Skeletal muscle satellite cell (primary cell): ENCODE measurements at regions not wholly inside any gene's neighbourhood (a gene's known extent, or its start where the extent isn't known, plus 50 kb on each side); places are given as distances from the start of the nearest gene placed in this dataset.

Experiments used
- H3K27me3 ChIP-seq: 2 replicates; pipeline ENCODE4 v1.7.0; 2013; ENCODE audit warnings: low read length; ENCODE audit not compliant: control insufficient read depth, insufficient read depth
- H3K36me3 ChIP-seq: 2 replicates; pipeline ENCODE4 v1.7.0; 2013; ENCODE audit warnings: mild to moderate bottlenecking, control low read depth, low read length; ENCODE audit not compliant: insufficient read depth
- H3K4me1 ChIP-seq: 2 replicates; pipeline ENCODE4 v1.7.0; 2013; ENCODE audit warnings: low read length; ENCODE audit not compliant: control insufficient read depth, insufficient read depth
- H3K4me2 ChIP-seq: 2 replicates; pipeline ENCODE4 v1.7.0; 2013; ENCODE audit warnings: mild to moderate bottlenecking, low read length
- H3K4me3 ChIP-seq: 2 replicates; pipeline ENCODE4 v1.7.0; 2013; ENCODE audit warnings: low read length
- H3K9ac ChIP-seq: 2 replicates; pipeline ENCODE4 v1.7.0; 2013; ENCODE audit warnings: mild to moderate bottlenecking, low read depth, low read length, moderate library complexity
- H3K9me3 ChIP-seq: replicated peaks from 2 replicates; pipeline ENCODE4 v1.7.0; 2013; ENCODE audit warnings: mild to moderate bottlenecking, control low read depth, low read length

DNA sequence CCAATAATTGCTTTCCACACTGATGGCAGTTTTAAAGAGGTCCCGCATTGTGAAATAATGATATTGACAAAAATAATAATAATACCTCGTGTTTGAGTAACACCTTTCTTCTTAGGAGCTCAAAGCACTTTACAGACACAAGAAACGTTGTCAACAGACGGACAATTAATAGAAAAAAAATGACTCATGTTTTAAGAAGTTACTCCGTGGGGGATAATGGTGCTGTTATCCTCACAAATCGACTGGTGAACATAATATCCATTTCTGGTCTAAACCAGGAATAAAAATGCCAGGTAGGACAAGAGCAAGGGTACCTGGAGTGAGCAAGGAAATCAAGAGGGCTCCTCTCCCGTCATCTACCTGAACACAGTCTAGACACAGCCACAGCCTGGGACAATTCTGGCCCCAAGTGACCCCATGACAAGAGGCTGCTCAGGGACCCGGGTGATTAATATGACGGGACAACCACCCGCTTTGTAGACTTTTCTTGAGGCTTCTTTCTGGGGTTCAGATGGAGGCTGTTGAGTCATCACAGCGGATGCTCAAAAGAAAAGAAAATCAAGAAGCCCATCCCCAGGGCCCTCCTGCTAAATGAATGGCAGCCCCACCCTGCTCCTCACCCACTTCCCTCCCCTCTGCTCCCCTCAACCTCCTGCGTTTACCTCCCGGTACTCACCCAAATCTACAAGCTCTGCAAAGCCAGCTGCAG lies 146.2 kb upstream of the IRF2BP2 start:
- H3K27me3 ChIP-seq = no peaks in the 10 kb centered on the region
- H3K9ac ChIP-seq = peak overlapping the region; percentile 54

GRCh38 chr1:234755449-234755863 lies 145.5 kb upstream of the IRF2BP2 start:
- no peak overlapping the region for H3K4me3 ChIP-seq
- H3K9ac ChIP-seq = peak overlapping the region; percentile 54
- peaks cover 23% of the 10 kb centered on the region for H3K4me1 ChIP-seq

More for the DNA sequence above, 146.2 kb upstream of the IRF2BP2 start:
- H3K4me2 ChIP-seq = peak overlapping the region; percentile 29
- H3K4me3 ChIP-seq = no peak overlapping the region
- H3K4me1 ChIP-seq = peaks cover 24% of the 10 kb centered on the region
- H3K9me3 ChIP-seq = no peaks in the 10 kb centered on the region
- H3K36me3 ChIP-seq = no peaks in the 10 kb centered on the region

GRCh38 chr1:234753979-234754378 lies 144.0 kb upstream of the IRF2BP2 start:
- H3K27me3 ChIP-seq = no peaks in the 10 kb centered on the region
- no peak overlapping the region for H3K4me3 ChIP-seq
- H3K36me3 ChIP-seq = no peaks in the 10 kb centered on the region
- H3K9me3 ChIP-seq = no peaks in the 10 kb centered on the region
- no peak overlapping the region for H3K4me2 ChIP-seq
- H3K4me1 ChIP-seq = peaks cover 21% of the 10 kb centered on the region
- no peak overlapping the region for H3K9ac ChIP-seq

More at GRCh38 chr1:234755449-234755863, 145.5 kb upstream of the IRF2BP2 start:
- Histone ChIP-seq H3K9me3 (no peaks in the 10 kb centered on the region), H3K27me3 (no peaks in the 10 kb centered on the region), H3K4me2 (peak overlapping the region; percentile 29), H3K36me3 (no peaks in the 10 kb centered on the region)

GRCh38 chr1:234752927-234753326 lies 142.9 kb upstream of the IRF2BP2 start:
- Histone ChIP-seq H3K27me3 (no peaks in the 10 kb centered on the region), H3K9ac (no peak overlapping the region), H3K4me2 (no peak overlapping the region), H3K9me3 (no peaks in the 10 kb centered on the region), H3K36me3 (no peaks in the 10 kb centered on the region), H3K4me3 (no peak overlapping the region), H3K4me1 (peaks cover 21% of the 10 kb centered on the region)

DNA sequence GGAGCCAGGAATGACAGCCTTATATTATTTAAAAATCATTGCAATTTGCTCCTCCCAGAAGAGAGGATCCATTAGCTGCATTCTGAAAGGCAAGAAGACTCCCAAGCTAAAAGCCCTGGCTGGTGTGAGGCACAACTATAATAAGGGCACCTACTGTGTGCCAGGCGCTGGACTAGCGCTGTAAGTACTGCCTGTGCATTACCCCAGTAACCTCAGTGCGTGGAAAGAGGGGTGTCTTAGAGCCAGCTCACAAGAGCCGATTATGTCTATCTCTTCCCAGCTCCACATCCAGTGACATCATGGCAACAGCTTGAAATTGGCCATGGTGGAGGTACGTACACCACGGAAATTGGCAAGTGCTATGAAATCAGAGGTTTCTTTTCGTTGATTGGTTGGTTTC lies 141.7 kb upstream of the IRF2BP2 start:
- H3K27me3 ChIP-seq = no peaks in the 10 kb centered on the region
- no peaks in the 10 kb centered on the region for H3K9me3 ChIP-seq
- H3K4me3 ChIP-seq = no peak overlapping the region
- H3K36me3 ChIP-seq = no peaks in the 10 kb centered on the region
- peaks cover 20% of the 10 kb centered on the region for H3K4me1 ChIP-seq
- no peak overlapping the region for H3K4me2 ChIP-seq
- H3K9ac ChIP-seq = no peak overlapping the region

GRCh38 chr1:234750922-234751627 lies 141.1 kb upstream of the IRF2BP2 start:
- Histone ChIP-seq H3K4me2 (no peak overlapping the region), H3K4me1 (peaks cover 14% of the 10 kb centered on the region), H3K27me3 (no peaks in the 10 kb centered on the region), H3K4me3 (no peak overlapping the region), H3K9me3 (no peaks in the 10 kb centered on the region), H3K9ac (no peak overlapping the region), H3K36me3 (no peaks in the 10 kb centered on the region)

- Histone ChIP-seq H3K27me3 (no peaks in the 10 kb centered on the region), H3K4me1 (peaks cover 11% of the 10 kb centered on the region), H3K36me3 (no peaks in the 10 kb centered on the region), H3K9me3 (no peaks in the 10 kb centered on the region), H3K4me3 (no peak overlapping the region), H3K9ac (no peak overlapping the region), H3K4me2 (no peak overlapping the region)
Measured at GRCh38 chr1:234748713-234749112, 138.7 kb upstream of the IRF2BP2 start.

GRCh38 chr1:234748066-234748465 lies 138.1 kb upstream of the IRF2BP2 start:
- Histone ChIP-seq H3K9me3 (no peaks in the 10 kb centered on the region), H3K4me3 (no peak overlapping the region), H3K36me3 (no peaks in the 10 kb centered on the region), H3K9ac (no peak overlapping the region), H3K27me3 (no peaks in the 10 kb centered on the region), H3K4me2 (no peak overlapping the region), H3K4me1 (peaks cover 18% of the 10 kb centered on the region)

DNA sequence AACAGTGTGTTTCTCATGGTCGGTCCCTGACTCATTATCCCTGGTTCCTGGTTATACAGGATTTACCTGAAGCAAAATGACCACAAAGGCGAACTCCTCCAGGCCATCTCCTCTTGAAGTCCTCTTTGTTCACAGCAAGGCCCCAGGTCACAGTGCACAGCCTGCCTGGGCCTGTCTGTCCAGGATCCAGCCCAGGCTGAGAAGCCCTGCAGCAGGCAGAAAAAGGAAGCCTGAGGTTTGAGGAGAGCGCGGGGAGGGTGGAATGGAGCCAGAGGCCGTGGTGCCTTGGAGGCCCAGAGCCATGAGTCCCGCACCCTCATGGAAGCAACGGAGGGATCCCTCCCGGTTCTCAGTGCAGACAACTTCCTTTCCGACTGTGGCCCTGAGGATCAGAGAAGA lies 136.8 kb upstream of the IRF2BP2 start:
- Histone ChIP-seq H3K4me3 (no peak overlapping the region), H3K4me1 (peaks cover 19% of the 10 kb centered on the region), H3K4me2 (no peak overlapping the region), H3K36me3 (no peaks in the 10 kb centered on the region), H3K9ac (no peak overlapping the region), H3K27me3 (no peaks in the 10 kb centered on the region), H3K9me3 (no peaks in the 10 kb centered on the region)

DNA sequence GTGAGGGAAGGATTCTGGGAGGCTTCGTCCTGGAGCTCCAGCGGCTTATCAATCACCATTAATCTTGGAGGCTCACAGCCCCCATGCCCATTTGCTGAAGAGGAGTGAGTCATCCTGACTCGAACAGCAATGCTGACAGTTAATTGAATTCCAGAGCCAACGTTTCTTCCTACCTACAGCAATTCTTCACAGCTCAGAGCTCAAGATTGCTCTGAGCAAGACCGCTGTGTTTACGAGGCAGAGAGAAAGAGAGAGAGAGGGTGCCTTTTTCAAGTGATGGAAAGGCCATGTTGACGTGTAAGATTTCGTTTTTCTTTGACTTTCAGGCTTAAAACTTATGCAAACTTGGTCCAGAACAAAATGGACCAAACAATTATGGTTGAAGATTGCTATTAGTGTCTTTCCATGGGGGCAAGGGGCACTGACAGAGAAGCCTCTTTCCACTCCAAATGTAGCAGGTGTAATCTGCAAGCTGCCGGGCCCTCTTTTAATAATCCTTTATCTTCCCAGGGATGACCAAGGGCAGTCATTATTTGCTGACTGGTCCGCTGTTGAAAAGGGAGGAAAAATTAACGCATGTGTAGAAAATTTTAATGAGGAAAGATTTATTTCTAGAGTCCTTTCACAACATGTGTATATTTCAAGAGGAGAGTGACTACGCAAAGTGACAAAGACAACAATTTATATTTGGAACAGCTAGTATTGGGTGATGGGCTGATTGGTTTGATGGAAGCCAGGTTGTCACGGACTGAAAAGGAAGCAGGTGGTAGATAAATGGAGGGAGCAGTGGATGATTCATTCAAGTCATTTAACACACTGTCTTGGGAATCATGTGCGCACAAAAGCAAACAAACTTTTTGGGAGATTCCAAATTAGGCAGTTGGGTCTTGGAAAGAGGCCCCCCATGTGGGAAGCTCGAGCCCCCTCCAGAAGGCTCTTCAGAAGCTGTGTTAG lies 136.1 kb upstream of the IRF2BP2 start:
- Histone ChIP-seq H3K4me3 (no peak overlapping the region), H3K4me1 (peaks cover 19% of the 10 kb centered on the region), H3K4me2 (no peak overlapping the region), H3K36me3 (no peaks in the 10 kb centered on the region), H3K9ac (no peak overlapping the region), H3K9me3 (no peaks in the 10 kb centered on the region), H3K27me3 (no peaks in the 10 kb centered on the region)

GRCh38 chr1:234745276-234745675 lies 135.3 kb upstream of the IRF2BP2 start:
- no peak overlapping the region for H3K9ac ChIP-seq
- H3K4me1 ChIP-seq = peaks cover 19% of the 10 kb centered on the region
- H3K4me2 ChIP-seq = no peak overlapping the region
- H3K4me3 ChIP-seq = no peak overlapping the region
- H3K27me3 ChIP-seq = no peaks in the 10 kb centered on the region
- H3K36me3 ChIP-seq = no peaks in the 10 kb centered on the region
- no peaks in the 10 kb centered on the region for H3K9me3 ChIP-seq
